Mucosa of rectum (tissue), 2 donors: ENCODE measurements at regions not wholly inside any gene's neighbourhood (a gene's known extent, or its start where the extent isn't known, plus 50 kb on each side); places are given as distances from the start of the nearest gene placed in this dataset.
A peak's percentile ranks its signal among the peaks of the same experiment; 100 is the strongest.

Experiments
- H3K27ac ChIP-seq, 2 donors: one replicate each; pipeline ENCODE4 v1.7.0; 2013; ENCODE audit warnings: inconsistent platforms in 2 of 2, low read depth in 2 of 2, low read length in 2 of 2
- H3K27me3 ChIP-seq, 2 donors: one replicate each; pipeline ENCODE4 v1.7.0; 2013; ENCODE audit warnings: low read length in 2 of 2; ENCODE audit not compliant: control insufficient read depth in 2 of 2, insufficient read depth in 2 of 2
- H3K36me3 ChIP-seq, 2 donors: one replicate each; pipeline ENCODE4 v1.7.0; 2013; ENCODE audit warnings: low read length in 2 of 2; ENCODE audit not compliant: control insufficient read depth in 2 of 2, insufficient read depth in 2 of 2
- H3K4me1 ChIP-seq, 2 donors: one replicate each; pipeline ENCODE4 v1.7.0; 2013; ENCODE audit warnings: low read length in 2 of 2, mild to moderate bottlenecking in 1 of 2; ENCODE audit not compliant: control insufficient read depth in 2 of 2, insufficient read depth in 2 of 2
- H3K4me3 ChIP-seq, 2 donors: one replicate each; pipeline ENCODE4 v1.7.0; 2013; ENCODE audit warnings: low read length in 2 of 2
- H3K9ac ChIP-seq, 2 donors: one replicate each; pipeline ENCODE4 v1.7.0; 2013; ENCODE audit warnings: low read length in 2 of 2, low read depth in 1 of 2, mild to moderate bottlenecking in 1 of 2
- H3K9me3 ChIP-seq, 2 donors: one replicate each; pipeline ENCODE4 v1.7.0; 2013; ENCODE audit warnings: low read length in 2 of 2; ENCODE audit not compliant: control insufficient read depth in 2 of 2
- donor health status: healthy.
- donor health status: Normal muscosa, but diverticular disease.

DNA sequence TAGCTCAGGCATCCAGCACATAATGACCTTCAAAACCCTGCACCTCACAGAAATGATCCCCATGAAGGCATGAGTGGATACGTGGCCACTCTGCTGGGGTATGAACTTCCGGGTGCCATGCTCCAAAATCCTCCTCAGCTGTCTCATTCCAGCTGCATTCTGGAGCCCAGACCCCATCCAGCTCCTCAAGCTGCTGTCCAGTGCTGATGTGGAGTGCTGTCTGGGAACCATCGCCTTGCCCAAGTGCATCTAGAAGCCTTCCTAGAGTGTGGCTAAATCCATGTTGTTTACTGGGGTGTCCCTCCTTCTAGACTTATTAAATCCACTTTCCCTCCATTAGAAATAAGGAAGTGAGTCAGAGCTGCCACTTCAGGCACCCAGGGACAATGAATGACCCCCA lies 130.8 kb upstream of the PTPRT start:
- no peaks in the 10 kb centered on the region for H3K27me3 ChIP-seq

DNA sequence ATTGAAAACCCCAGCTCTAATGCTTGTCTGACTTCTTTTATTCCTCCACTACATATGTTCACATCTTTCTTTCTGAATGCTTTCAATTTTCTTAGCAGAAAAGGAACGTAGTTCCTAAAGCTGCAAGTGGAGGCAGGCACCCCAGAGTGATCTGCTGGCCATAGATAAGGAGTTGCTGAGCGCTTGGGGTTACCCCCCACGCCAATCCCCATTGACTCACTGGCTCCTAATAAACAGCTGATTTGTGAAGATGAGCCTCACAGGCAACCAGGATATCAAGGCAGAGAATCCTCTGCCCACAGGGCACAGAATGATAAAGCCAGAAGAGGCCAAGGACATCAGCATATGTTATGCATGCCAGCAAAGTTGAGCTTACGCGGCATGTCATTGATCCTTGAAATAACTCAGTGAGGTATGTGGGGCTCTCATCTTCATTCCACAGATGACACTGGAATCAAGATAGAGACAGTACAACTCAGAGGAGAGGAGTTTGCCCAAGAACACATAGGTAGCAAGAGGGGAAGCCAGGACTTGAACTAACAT lies 129.1 kb upstream of the PTPRT start:
- H3K27me3 ChIP-seq = no peaks in the 10 kb centered on the region
- no peaks in the 10 kb centered on the region for H3K9me3 ChIP-seq
- no peak overlapping the region for H3K27ac ChIP-seq
- no peak overlapping the region for H3K4me3 ChIP-seq
- no peak overlapping the region for H3K9ac ChIP-seq
- H3K4me1 ChIP-seq = no peaks in the 10 kb centered on the region
- H3K36me3 ChIP-seq = no peaks in the 10 kb centered on the region

More for the DNA sequence above, 130.8 kb upstream of the PTPRT start:
- Histone ChIP-seq H3K4me3 (no peak overlapping the region), H3K27ac (no peak overlapping the region), H3K9ac (no peak overlapping the region), H3K4me1 (no peaks in the 10 kb centered on the region), H3K36me3 (no peaks in the 10 kb centered on the region), H3K9me3 (no peaks in the 10 kb centered on the region)

DNA sequence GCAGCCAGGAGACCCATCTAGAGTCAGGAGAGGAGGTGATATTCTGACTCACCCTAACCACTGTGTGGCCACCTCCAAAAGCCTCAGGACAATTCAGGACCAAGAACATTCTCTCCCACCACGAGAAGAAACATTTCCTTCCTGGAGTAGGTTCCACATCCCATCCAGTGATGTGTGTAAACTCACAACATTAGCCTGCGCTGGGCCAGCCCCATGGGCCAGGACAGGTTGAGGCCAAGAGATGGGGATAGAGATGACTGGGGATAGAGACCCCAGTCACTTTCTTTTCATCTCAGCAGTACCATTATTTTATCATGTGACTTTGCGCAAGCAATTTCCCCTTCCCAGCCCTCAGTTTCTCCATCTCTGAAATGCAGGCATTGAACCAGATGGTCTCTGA lies 126.6 kb upstream of the PTPRT start:
- H3K4me3 ChIP-seq = no peak overlapping the region
- H3K27me3 ChIP-seq = no peaks in the 10 kb centered on the region
- no peak overlapping the region for H3K27ac ChIP-seq
- no peaks in the 10 kb centered on the region for H3K4me1 ChIP-seq
- no peaks in the 10 kb centered on the region for H3K9me3 ChIP-seq
- H3K36me3 ChIP-seq = no peaks in the 10 kb centered on the region
- H3K9ac ChIP-seq = no peak overlapping the region

DNA sequence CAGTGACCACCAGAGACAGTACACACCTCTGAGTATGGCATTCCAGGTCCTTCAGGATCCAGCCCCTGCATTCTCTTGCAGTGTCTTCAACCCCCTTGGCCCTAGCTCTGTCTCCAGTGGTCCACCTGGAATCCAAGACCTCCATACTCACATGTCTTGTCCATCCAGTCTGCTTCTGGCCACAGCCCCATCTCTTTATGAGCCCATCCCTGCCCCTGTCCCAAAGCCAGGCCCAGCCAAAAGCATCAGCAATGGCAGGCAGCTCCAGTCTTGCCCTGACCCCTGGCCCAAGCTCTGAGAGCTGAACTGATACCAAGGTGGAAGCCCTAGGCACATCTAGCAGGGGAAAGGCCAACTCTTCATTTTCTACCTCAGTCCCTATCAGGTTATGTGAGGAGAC lies 119.6 kb upstream of the PTPRT start:
- Histone ChIP-seq H3K27me3 (no peaks in the 10 kb centered on the region), H3K9me3 (peaks cover 0 to 2% of the 10 kb centered on the region in 2 donors), H3K36me3 (no peaks in the 10 kb centered on the region), H3K4me1 (no peaks in the 10 kb centered on the region), H3K9ac (no peak overlapping the region), H3K27ac (no peak overlapping the region), H3K4me3 (no peak overlapping the region)

DNA sequence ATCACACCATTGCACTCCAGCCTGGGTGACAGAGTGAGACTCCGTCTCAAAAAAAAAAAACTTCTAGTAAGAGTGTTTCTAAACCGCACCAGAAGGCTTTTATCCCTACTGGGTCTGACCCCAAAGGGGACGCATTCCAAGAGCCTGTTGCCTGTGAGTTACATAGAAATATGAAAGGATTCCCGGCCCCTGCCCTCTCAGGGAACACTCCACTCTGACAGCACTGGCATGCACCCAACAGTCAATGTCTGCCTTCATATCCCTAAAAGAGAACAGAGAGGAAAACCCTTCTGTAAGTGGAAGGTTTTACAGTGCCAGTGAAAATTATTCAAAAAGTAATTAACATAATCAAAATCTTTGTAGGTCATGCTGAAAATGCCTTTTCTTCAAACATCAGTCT lies 117.1 kb upstream of the PTPRT start:
- Histone ChIP-seq H3K27me3 (no peaks in the 10 kb centered on the region), H3K4me3 (no peak overlapping the region), H3K36me3 (no peaks in the 10 kb centered on the region), H3K4me1 (no peaks in the 10 kb centered on the region), H3K9ac (no peak overlapping the region), H3K9me3 (peaks cover 0 to 2% of the 10 kb centered on the region in 2 donors), H3K27ac (no peak overlapping the region)

DNA sequence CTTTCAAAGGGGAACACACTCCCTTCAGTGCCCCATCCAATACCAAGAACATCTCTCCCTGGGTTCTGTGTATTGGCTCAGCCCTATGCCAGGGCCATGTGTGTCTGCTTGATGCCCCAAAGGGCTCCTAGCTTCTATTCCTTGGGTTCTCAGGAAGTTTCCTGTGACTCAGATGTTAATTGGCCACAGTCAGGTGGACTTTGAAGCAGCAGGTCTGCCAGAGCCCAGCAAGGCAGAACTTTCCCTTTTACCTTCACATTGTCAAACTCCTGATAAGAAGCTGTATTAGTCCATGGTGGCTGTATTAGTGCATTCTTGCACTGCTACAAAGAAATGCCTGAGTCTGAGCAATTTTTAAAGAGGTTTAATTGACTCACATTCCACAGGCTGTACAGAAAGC lies 116.0 kb upstream of the PTPRT start:
- Histone ChIP-seq H3K27me3 (no peaks in the 10 kb centered on the region), H3K27ac (no peak overlapping the region), H3K36me3 (no peaks in the 10 kb centered on the region), H3K4me1 (no peaks in the 10 kb centered on the region), H3K9ac (no peak overlapping the region), H3K4me3 (no peak overlapping the region), H3K9me3 (peaks cover 0 to 2% of the 10 kb centered on the region in 2 donors)

DNA sequence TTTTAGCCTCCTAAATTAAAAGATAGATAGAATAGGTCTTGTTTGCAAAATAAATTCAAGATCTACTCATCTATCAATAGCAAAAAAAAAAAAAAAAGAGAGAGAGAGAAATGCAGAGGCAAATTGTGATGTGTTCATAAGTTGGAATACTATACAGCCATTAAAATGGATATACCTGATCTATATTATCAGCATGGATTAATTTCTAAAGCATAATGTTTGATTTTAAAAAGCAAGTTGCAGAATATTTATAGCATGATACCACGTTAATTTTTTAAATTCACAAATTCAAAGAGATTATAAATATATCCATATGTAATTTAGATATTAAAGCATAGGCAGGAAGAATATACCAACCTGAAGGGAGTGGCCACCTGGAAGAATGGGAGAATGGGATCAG lies 114.9 kb upstream of the PTPRT start:
- H3K9ac ChIP-seq = no peak overlapping the region
- H3K27ac ChIP-seq = peak overlapping the region; percentile 48 to 52
- H3K4me1 ChIP-seq = no peaks in the 10 kb centered on the region
- no peak overlapping the region for H3K4me3 ChIP-seq
- no peaks in the 10 kb centered on the region for H3K36me3 ChIP-seq
- H3K9me3 ChIP-seq = peaks cover 0 to 2% of the 10 kb centered on the region in 2 donors
- no peaks in the 10 kb centered on the region for H3K27me3 ChIP-seq

DNA sequence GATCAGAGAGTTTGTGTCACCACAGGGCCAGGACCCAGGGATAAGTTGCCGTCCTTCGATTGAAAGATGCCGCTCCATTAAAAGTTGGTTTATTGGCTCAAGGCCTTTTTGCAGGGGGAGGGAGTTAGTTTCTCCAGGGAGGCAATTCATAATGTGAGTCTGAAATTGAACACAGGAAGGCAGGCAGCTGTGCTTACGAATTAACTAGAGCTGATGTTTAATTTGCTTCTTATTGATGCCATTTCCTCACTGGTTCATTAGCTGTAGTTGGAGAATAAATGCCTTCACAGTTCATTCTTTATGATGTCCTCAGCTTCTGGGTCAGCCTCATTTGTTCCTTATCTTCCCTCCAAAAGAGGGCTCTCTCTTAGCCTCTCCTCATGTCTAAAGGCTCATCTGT lies 113.2 kb upstream of the PTPRT start:
- H3K9me3 ChIP-seq = no peaks in the 10 kb centered on the region
- H3K36me3 ChIP-seq = no peaks in the 10 kb centered on the region
- no peak overlapping the region for H3K9ac ChIP-seq
- no peak overlapping the region for H3K27ac ChIP-seq
- no peak overlapping the region for H3K4me3 ChIP-seq
- no peaks in the 10 kb centered on the region for H3K4me1 ChIP-seq
- no peaks in the 10 kb centered on the region for H3K27me3 ChIP-seq

DNA sequence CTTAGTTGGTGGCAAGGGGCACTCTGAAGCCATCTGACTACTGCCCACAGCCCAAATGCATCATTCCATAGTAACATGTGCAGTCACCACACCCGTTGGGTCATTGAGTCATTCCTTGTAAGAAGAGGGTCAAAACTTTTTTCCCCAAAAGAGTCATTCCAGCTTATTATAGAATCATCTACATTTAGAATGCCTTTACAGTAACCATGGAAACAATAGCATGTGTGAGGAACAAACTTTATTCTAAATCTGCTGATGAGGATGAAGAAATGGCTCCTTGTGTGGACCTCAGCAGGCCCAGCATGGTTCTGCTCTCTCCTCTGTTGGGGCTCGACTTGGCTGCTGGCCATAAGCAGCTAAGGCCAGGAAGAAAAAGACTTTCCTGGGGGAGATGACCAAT lies 111.2 kb upstream of the PTPRT start:
- H3K4me1 ChIP-seq = no peaks in the 10 kb centered on the region
- H3K27ac ChIP-seq = no peak overlapping the region
- H3K27me3 ChIP-seq = no peaks in the 10 kb centered on the region
- no peak overlapping the region for H3K9ac ChIP-seq
- no peaks in the 10 kb centered on the region for H3K9me3 ChIP-seq
- H3K4me3 ChIP-seq = no peak overlapping the region
- H3K36me3 ChIP-seq = no peaks in the 10 kb centered on the region

DNA sequence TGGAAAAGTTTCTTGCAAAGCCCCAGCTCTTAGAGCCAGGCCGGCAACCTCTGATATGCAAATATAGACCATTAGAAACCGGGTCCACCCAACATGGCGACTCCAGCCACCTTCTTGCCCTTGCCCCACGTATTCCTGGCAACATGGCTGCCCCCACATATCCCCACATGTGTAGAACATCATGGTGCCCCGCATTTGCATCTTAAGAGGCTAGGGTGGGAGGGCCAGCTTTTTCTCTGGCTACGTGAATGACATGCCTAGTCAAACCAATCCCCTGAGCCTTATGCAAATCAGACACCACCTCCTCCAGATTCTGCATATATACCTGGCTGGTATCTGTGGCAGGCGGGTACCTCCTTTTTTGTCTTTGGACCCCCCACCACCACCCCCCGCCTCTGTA lies 106.1 kb upstream of the PTPRT start:
- H3K9me3 ChIP-seq = no peaks in the 10 kb centered on the region
- no peak overlapping the region for H3K27ac ChIP-seq
- no peak overlapping the region for H3K4me3 ChIP-seq
- no peak overlapping the region for H3K9ac ChIP-seq
- H3K4me1 ChIP-seq = no peaks in the 10 kb centered on the region
- H3K36me3 ChIP-seq = no peaks in the 10 kb centered on the region
- no peaks in the 10 kb centered on the region for H3K27me3 ChIP-seq

DNA sequence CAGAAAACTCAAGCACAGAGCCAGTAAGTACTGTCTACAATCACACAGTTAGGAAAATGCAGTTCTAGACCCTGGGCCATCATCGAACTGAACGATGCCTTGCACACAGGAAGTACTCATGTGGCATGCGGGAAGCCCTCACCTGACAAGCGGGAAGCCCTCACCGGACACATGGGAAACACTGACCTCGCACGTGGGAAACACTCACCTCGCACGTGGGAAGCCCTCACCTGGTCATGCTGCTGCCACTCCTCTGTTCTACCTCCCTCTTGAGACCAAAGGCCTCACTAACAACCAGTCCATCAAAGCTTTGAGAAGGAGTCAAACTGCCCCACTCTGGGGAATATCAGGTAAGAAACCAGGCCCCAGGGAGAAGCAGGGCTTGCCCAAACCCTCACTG lies 105.6 kb upstream of the PTPRT start:
- Histone ChIP-seq H3K27ac (no peak overlapping the region), H3K27me3 (no peaks in the 10 kb centered on the region), H3K9me3 (no peaks in the 10 kb centered on the region), H3K4me3 (no peak overlapping the region), H3K36me3 (no peaks in the 10 kb centered on the region), H3K9ac (no peak overlapping the region), H3K4me1 (no peaks in the 10 kb centered on the region)
